ENCODE measurements at regions not wholly inside any gene's neighbourhood (a gene's known extent, or its start where the extent isn't known, plus 50 kb on each side); places are given as distances from the start of the nearest gene placed in this dataset.

GRCh38 chr5:115360046-115360685 is 63.7 kb upstream of the CCDC112 start:
- peak; percentile 57 for DNase-seq
- TF ChIP-seq FOS (IDR thresholded peaks at IDR 0.05; ENCODE audit: low read depth, low read length), result peak; percentile 54; the same call in 1 of the 2 replicates
- TF ChIP-seq MXI1 (IDR thresholded peaks at IDR 0.05; ENCODE audit: borderline replicate concordance, low read depth, low read length), result no peak
- TF ChIP-seq ELK1 (IDR thresholded peaks at IDR 0.05; ENCODE audit: borderline replicate concordance, low read depth, low read length), result no peak
- no peak for TF ChIP-seq SMC3 (IDR thresholded peaks at IDR 0.05; ENCODE audit: low read depth, low read length)
- peak; percentile 37; the same call in 1 of the 2 replicates for TF ChIP-seq NFE2L2 (IDR thresholded peaks at IDR 0.05; ENCODE audit: low read depth, low read length)
- TF ChIP-seq CTCF (conservative IDR thresholded peaks at IDR 0.05; ENCODE audit: low read depth, low read length), result no peak
- TF ChIP-seq MAZ (IDR thresholded peaks at IDR 0.05; ENCODE audit: borderline replicate concordance, low read depth, low read length), result no peak
- TF ChIP-seq RAD21 (IDR thresholded peaks at IDR 0.05; ENCODE audit: low read length), result no peak
- no peak for TF ChIP-seq RCOR1 (IDR thresholded peaks at IDR 0.05; ENCODE audit: insufficient replicate concordance, low read length)
- dilution Hi-C loops (cut with HindIII; ENCODE audit: low sequenced_read_pairs, unreplicated experiment) (no loop called here), intact Hi-C loops (cut with micrococcal nuclease) (no loop called here), in situ Hi-C loops (cut with MboI; ENCODE audit: low sequenced_read_pairs) (no loop called here)
- no CpG with 5 or more reads among the region's 5 CpGs for WGBS, 2 experiments (ENCODE audit: extremely low coverage in 2 of 2, insufficient read length in 1 of 2)
- peak overlapping the region; percentile 57; the same call in 1 of the 2 replicates for H3K18ac ChIP-seq (ENCODE audit: low read depth, low read length)
- H2AFZ ChIP-seq (replicated peaks; ENCODE audit: low read length, poor library complexity), result no peak overlapping the region
- peak; percentile 92 for ATAC-seq (ENCODE audit: low read depth)
- no peak overlapping the region for H2BK120ac ChIP-seq (ENCODE audit: low read depth, low read length)
- no peaks in the 10 kb centered on the region for H4K20me1 ChIP-seq (ENCODE audit: insufficient read depth, low read length)
- H3K27me3 ChIP-seq (ENCODE audit: control insufficient read depth, insufficient read depth, low read length), result no peaks in the 10 kb centered on the region
- no peak overlapping the region for H4K91ac ChIP-seq (ENCODE audit: insufficient read depth, low read depth, low read length)
- ChIA-PET CTCF (interaction anchor here (1.2 kb wide), 1 partner anchor 16 kb away, joined by 3 read pairs; no protein-coding TSS in a partner anchor), POLR2A (ENCODE audit: unreplicated experiment) (no interaction called here)
- H2AK5ac ChIP-seq (ENCODE audit: low read depth, low read length), result no peak overlapping the region
- H3K36me3 ChIP-seq (ENCODE audit: control insufficient read depth, insufficient read depth, low read length), result no peaks in the 10 kb centered on the region
- H3K23ac ChIP-seq (ENCODE audit: low read depth, low read length), result 0 out of 2 replicates have a peak overlapping the region, but pooled peaks have one; percentile 20
- peak overlapping the region; percentile 28 for H2BK5ac ChIP-seq (ENCODE audit: low read depth, low read length, poor library complexity, severe bottlenecking)
- H3K56ac ChIP-seq (ENCODE audit: extremely low read depth, insufficient read depth, low read length), result no peak overlapping the region
- H2BK15ac ChIP-seq (ENCODE audit: low read depth, low read length), result no peak overlapping the region
- no peaks in the 10 kb centered on the region for H3K79me1 ChIP-seq (ENCODE audit: low read depth in 1 of 2, low read length in 2 of 2)
- H3K9ac ChIP-seq (ENCODE audit: low read depth, low read length), result no peak overlapping the region
- H2AK9ac ChIP-seq (replicated peaks; ENCODE audit: low read depth, low read length, poor library complexity), result no peak overlapping the region
- no peak overlapping the region for H3K4me3 ChIP-seq (ENCODE audit: insufficient read depth, low read depth, low read length)
- H3K4me1 ChIP-seq (ENCODE audit: control insufficient read depth, insufficient read depth, low read length), result peaks cover 5% of the 10 kb centered on the region
- H4K5ac ChIP-seq (ENCODE audit: low read depth, low read length), result no peak overlapping the region
- H3K4ac ChIP-seq (ENCODE audit: low read depth, low read length), result no peak overlapping the region
- BruUV-seq (replicated peaks), result no TSS peak
- H2BK20ac ChIP-seq (ENCODE audit: low read depth, low read length), result no peak overlapping the region
- peak overlapping the region; percentile 71; the same call in 1 of the 2 replicates for H3K4me2 ChIP-seq (ENCODE audit: low read depth, low read length)
- no peaks in the 10 kb centered on the region for H3K9me1 ChIP-seq (ENCODE audit: insufficient read depth, low read length)
- H3K14ac ChIP-seq (replicated peaks; ENCODE audit: low read depth, low read length), result no peak overlapping the region
- H4K8ac ChIP-seq (ENCODE audit: low read depth in 2 of 2, low read length in 2 of 2), result no peak overlapping the region
- H3K27ac ChIP-seq (ENCODE audit: insufficient read depth, low read length), result no peak overlapping the region
- H3K9me3 ChIP-seq (ENCODE audit: control insufficient read depth, insufficient read depth, low read length), result no peaks in the 10 kb centered on the region

All from IMR-90 (cell line).